Suprapubic skin (tissue), 4 donors: ENCODE measurements at regions not wholly inside any gene's neighbourhood (a gene's known extent, or its start where the extent isn't known, plus 50 kb on each side); places are given as distances from the start of the nearest gene placed in this dataset.

Experiments used
- DNase-seq, 2 donors: peaks; one replicate each; pipeline ENCODE4 v3.0.0-alpha.2; 2019; ENCODE audit warnings: low spot score in 2 of 2
- H3K27ac ChIP-seq: fragments of 200-600 bp; sonication (generic); one replicate; pipeline ENCODE4 v1.5.1; 2019
- H3K27me3 ChIP-seq: fragments of 200-600 bp; sonication (generic); one replicate; pipeline ENCODE4 v1.5.1; 2019
- H3K36me3 ChIP-seq: fragments of 200-600 bp; sonication (generic); one replicate; pipeline ENCODE4 v1.5.1; 2019
- H3K4me1 ChIP-seq: fragments of 200-600 bp; sonication (generic); one replicate; pipeline ENCODE4 v1.5.1; 2019
- H3K4me3 ChIP-seq: fragments of 200-600 bp; sonication (generic); one replicate; pipeline ENCODE4 v1.5.1; 2019; ENCODE audit warnings: mild to moderate bottlenecking
- H3K9me3 ChIP-seq: fragments of 200-600 bp; sonication (generic); one replicate; pipeline ENCODE4 v1.5.1; 2019
- EP300 ChIP-seq: sonication (generic); formaldehyde crosslinking; IDR thresholded peaks from one replicate; pipeline ENCODE4 v1.6.1; 2017; ENCODE audit warnings: antibody characterized with exemption
- POLR2A ChIP-seq, 2 donors: fragments of 450-650 bp; IDR thresholded peaks; one replicate each; pipeline ENCODE4 v1.6.1; 2017; ENCODE audit warnings: antibody characterized with exemption in 2 of 2, mild to moderate bottlenecking in 2 of 2, moderate library complexity in 2 of 2
- POLR2AphosphoS5 ChIP-seq, 3 donors: sonication (generic); formaldehyde crosslinking; IDR thresholded peaks; one replicate each; pipeline ENCODE4 v1.6.1; 2017; ENCODE audit warnings: antibody characterized with exemption in 3 of 3
- WGBS: methylation state at CpG from one replicate; pipeline ENCODE4 v1.1.5; 2018; 5-methylcytosine and 5-hydroxymethylcytosine counted together
- TF ChIP-seq, protein P1 (sequence below), 2 donors: fragments of 200-600 bp in 1 of 2; fragments of 450-650 bp in 1 of 2; sonication (generic) in 1 of 2; IDR thresholded peaks; one replicate each; pipeline ENCODE4 v1.5.1; 2016 to 2019; ENCODE audit warnings: antibody characterized with exemption in 2 of 2, mild to moderate bottlenecking in 1 of 2, moderate library complexity in 1 of 2

DNA sequence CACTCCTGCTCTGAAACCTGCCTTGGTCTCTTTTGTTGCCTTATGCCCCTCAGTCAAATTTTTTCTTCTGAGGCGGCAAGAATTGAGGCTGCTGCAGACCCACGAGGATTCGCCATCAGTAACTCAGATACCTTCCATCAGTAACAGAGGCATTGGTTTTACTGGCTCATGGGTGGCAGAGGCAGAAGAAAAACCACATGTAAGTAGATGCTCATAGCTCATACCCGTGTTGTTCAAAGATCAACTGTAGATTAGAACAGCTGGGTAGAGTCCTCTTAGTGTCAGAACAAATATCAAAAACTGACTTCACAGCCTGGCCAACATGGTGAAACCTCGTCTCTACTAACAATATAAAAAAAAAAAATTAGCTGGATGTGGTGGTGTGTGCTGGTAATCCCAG is 598.0 kb upstream of the SOX11 start:
- no peaks in the 10 kb centered on the region for H3K36me3 ChIP-seq
- 86% methylated on average over 5 of the region's 5 CpGs for WGBS
- TF ChIP-seq, protein P1, sequence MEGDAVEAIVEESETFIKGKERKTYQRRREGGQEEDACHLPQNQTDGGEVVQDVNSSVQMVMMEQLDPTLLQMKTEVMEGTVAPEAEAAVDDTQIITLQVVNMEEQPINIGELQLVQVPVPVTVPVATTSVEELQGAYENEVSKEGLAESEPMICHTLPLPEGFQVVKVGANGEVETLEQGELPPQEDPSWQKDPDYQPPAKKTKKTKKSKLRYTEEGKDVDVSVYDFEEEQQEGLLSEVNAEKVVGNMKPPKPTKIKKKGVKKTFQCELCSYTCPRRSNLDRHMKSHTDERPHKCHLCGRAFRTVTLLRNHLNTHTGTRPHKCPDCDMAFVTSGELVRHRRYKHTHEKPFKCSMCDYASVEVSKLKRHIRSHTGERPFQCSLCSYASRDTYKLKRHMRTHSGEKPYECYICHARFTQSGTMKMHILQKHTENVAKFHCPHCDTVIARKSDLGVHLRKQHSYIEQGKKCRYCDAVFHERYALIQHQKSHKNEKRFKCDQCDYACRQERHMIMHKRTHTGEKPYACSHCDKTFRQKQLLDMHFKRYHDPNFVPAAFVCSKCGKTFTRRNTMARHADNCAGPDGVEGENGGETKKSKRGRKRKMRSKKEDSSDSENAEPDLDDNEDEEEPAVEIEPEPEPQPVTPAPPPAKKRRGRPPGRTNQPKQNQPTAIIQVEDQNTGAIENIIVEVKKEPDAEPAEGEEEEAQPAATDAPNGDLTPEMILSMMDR (IDR thresholded peaks at IDR 0.05) = no peak
- no peak for TF ChIP-seq EP300
- no peak for TF ChIP-seq POLR2A (IDR thresholded peaks at IDR 0.05)
- no peak for TF ChIP-seq POLR2AphosphoS5 (IDR thresholded peaks at IDR 0.05)
- no peaks in the 10 kb centered on the region for H3K9me3 ChIP-seq
- H3K4me3 ChIP-seq = no peak overlapping the region
- H3K27me3 ChIP-seq = no peaks in the 10 kb centered on the region
- no peaks in the 10 kb centered on the region for H3K4me1 ChIP-seq
- DNase-seq = no peak
- H3K27ac ChIP-seq = no peak overlapping the region

DNA sequence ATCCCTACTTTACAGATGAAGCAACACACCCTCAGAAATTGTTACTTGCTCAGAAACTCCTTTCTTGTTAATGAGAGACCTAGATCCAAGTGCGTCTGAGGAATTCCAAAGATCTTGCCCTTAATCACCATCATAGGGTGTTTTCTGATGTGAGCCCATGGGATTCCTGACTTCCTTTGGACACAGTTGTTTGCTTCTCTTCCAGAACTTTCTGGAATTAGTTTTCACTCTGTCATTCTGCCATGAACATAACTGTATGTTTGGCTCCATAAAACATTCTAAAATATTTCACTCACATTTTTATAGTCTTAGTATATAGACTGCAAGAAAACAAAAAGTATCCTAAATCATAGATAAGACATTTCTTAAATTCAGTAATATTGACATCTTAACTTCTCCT is 593.9 kb upstream of the SOX11 start:
- no peaks in the 10 kb centered on the region for H3K4me1 ChIP-seq
- H3K27me3 ChIP-seq = no peaks in the 10 kb centered on the region
- DNase-seq = no peak
- no peak overlapping the region for H3K4me3 ChIP-seq
- WGBS = 70% methylated on average over 1 of the region's 1 CpG
- no peaks in the 10 kb centered on the region for H3K36me3 ChIP-seq
- no peak for TF ChIP-seq POLR2AphosphoS5 (IDR thresholded peaks at IDR 0.05)
- H3K9me3 ChIP-seq = no peaks in the 10 kb centered on the region
- no peak overlapping the region for H3K27ac ChIP-seq

DNA sequence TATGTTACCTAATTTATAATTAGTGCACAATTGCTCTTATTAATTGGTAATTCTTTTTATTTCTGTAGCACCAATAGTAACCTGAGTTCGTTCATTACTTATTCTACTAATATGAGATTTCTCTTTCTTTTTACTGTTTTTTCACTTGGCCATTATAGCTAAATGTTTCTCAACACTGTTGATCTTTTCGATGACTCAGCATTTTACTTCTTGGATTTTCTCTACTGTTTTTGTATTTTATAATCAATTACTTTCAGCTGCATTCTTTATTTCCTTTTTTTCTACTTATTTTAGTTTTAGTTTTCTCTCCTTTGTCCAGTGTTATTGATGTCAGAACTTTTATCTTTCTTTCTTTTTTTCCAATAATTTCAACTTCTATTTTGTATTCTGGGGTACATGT is 589.4 kb upstream of the SOX11 start:
- H3K36me3 ChIP-seq = no peaks in the 10 kb centered on the region
- peaks cover 9% of the 10 kb centered on the region for H3K9me3 ChIP-seq
- no peak overlapping the region for H3K4me3 ChIP-seq
- no peak overlapping the region for H3K27ac ChIP-seq
- WGBS = 89% methylated on average over 2 of the region's 2 CpGs
- no peaks in the 10 kb centered on the region for H3K27me3 ChIP-seq
- TF ChIP-seq POLR2AphosphoS5 (IDR thresholded peaks at IDR 0.05) = no peak
- TF ChIP-seq POLR2A (IDR thresholded peaks at IDR 0.05) = no peak
- no peak for TF ChIP-seq EP300
- TF ChIP-seq, protein P1 (IDR thresholded peaks at IDR 0.05) = no peak
- no peaks in the 10 kb centered on the region for H3K4me1 ChIP-seq
- DNase-seq = no peak

DNA sequence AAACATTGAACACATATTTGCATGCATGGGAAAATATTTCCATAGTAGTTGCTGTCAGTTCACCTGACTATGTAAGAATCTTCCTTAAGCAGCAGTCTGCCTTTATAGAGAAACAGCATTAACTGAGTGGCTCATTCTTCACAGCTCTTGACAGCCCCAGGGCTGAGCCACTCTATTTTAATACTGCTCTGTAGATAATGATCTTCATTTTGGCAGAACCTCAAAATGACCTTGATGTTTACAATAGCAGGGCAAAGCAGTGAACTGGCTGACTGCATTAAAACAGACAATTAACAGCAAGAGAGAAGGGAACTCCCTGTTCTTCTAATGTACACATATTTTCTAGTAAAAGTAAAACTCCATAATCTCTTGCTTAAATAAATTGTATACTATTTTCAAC is 580.6 kb upstream of the SOX11 start:
- Histone ChIP-seq H3K27me3 (no peaks in the 10 kb centered on the region), H3K4me3 (no peak overlapping the region), H3K27ac (no peak overlapping the region), H3K36me3 (no peaks in the 10 kb centered on the region), H3K9me3 (peaks cover 17% of the 10 kb centered on the region), H3K4me1 (no peaks in the 10 kb centered on the region)
- TF ChIP-seq EP300 = no peak
- TF ChIP-seq POLR2AphosphoS5 (IDR thresholded peaks at IDR 0.05) = no peak
- no peak for TF ChIP-seq POLR2A (IDR thresholded peaks at IDR 0.05)
- DNase-seq = no peak

DNA sequence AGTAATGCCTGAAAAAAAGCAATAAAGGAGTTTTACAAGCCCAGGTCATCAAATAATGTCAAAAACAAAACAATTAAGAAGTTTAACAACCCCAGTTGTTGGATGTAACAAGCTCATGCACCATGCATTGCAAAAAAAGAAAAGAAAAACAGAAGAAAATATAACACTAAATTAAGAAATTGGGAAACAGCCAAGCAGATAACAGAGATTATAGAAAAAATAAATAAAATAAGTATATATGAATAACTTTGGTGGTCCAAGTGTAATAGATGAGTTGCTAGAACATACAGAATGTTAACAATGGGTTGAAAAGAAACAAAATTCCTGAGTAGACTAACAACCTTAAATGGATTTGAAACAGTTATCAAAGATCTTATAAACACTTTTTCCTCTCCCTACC is 573.1 kb upstream of the SOX11 start:
- Histone ChIP-seq H3K9me3 (peaks cover 6% of the 10 kb centered on the region), H3K4me1 (no peaks in the 10 kb centered on the region), H3K27ac (no peak overlapping the region), H3K36me3 (no peaks in the 10 kb centered on the region), H3K4me3 (no peak overlapping the region), H3K27me3 (no peaks in the 10 kb centered on the region)
- TF ChIP-seq, protein P1 (IDR thresholded peaks at IDR 0.05) = no peak
- TF ChIP-seq EP300 (no peak), POLR2A (IDR thresholded peaks at IDR 0.05) (no peak), POLR2AphosphoS5 (IDR thresholded peaks at IDR 0.05) (no peak)
- no peak for DNase-seq

DNA sequence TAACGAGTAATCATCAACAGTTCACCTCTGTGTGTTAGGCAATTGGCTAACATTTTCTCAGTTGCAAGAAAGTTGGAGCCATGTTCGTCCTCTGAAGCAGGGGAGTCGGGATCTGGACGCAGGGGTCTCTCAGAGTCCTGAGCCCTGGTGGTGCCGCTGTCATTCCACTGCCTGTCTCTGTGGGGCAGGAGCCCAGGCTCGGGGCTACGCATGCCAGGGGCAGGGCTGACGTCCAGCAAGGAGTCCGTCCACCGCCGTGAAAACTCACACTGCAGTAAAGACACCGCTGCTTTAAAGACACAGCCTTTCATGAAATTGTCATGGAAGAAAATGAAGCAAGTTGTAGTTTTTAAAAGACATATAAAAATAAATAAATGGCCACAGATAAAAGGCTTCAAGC is 571.1 kb upstream of the SOX11 start:
- peaks cover 6% of the 10 kb centered on the region for H3K9me3 ChIP-seq
- TF ChIP-seq EP300 = no peak
- no peak for TF ChIP-seq POLR2A (IDR thresholded peaks at IDR 0.05)
- TF ChIP-seq POLR2AphosphoS5 (IDR thresholded peaks at IDR 0.05) = no peak
- TF ChIP-seq, protein P1 (IDR thresholded peaks at IDR 0.05) = no peak
- no peaks in the 10 kb centered on the region for H3K27me3 ChIP-seq
- no peak overlapping the region for H3K27ac ChIP-seq
- WGBS = 70% methylated on average over 12 of the region's 12 CpGs
- DNase-seq = no peak
- no peaks in the 10 kb centered on the region for H3K36me3 ChIP-seq
- no peak overlapping the region for H3K4me3 ChIP-seq
- H3K4me1 ChIP-seq = no peaks in the 10 kb centered on the region
